ENCODE measurements at regions not wholly inside any gene's neighbourhood (a gene's known extent, or its start where the extent isn't known, plus 50 kb on each side); places are given as distances from the start of the nearest gene placed in this dataset.

GRCh38 chr6:134866563-134866962 is 83.3 kb downstream of the ALDH8A1 start:
- DNase-seq (ENCODE audit: low read depth in 4 of 4, low spot score in 2 of 4) = no peak

GRCh38 chr6:134864558-134864957 is 85.3 kb downstream of the ALDH8A1 start:
- no peak for DNase-seq (ENCODE audit: low read depth in 4 of 4, low spot score in 2 of 4)

GRCh38 chr6:134863763-134864510 is 86.0 kb downstream of the ALDH8A1 start:
- DNase-seq (ENCODE audit: low read depth in 4 of 4, low spot score in 2 of 4) = no peak

- DNase-seq (ENCODE audit: low read depth in 4 of 4, low spot score in 2 of 4) = no peak
Measured at GRCh38 chr6:134854366-134854765, 95.5 kb downstream of the ALDH8A1 start.

- DNase-seq (ENCODE audit: low read depth in 4 of 4, low spot score in 2 of 4) = no peak
Measured at GRCh38 chr6:134853111-134854055, 96.5 kb downstream of the ALDH8A1 start.

- no peak for DNase-seq (ENCODE audit: low read depth in 4 of 4, low spot score in 2 of 4)
Measured at GRCh38 chr6:134851548-134851947, 98.4 kb downstream of the ALDH8A1 start.

- DNase-seq (ENCODE audit: low read depth in 4 of 4, low spot score in 2 of 4) = no peak
Measured at GRCh38 chr6:134850721-134851305, 99.1 kb downstream of the ALDH8A1 start.

GRCh38 chr6:134849920-134850447 is 99.9 kb downstream of the ALDH8A1 start:
- no peak for DNase-seq (ENCODE audit: low read depth in 4 of 4, low spot score in 2 of 4)

- no peak for DNase-seq (ENCODE audit: low read depth in 4 of 4, low spot score in 2 of 4)
Measured at GRCh38 chr6:134848076-134848475, 101.8 kb downstream of the ALDH8A1 start.

- no peak for DNase-seq (ENCODE audit: low read depth in 4 of 4, low spot score in 2 of 4)
Measured at GRCh38 chr6:134846865-134847264, 103.0 kb downstream of the ALDH8A1 start.

- no peak for DNase-seq (ENCODE audit: low read depth in 4 of 4, low spot score in 2 of 4)
Measured at GRCh38 chr6:134846031-134846430, 103.9 kb downstream of the ALDH8A1 start.

- no peak for DNase-seq (ENCODE audit: low read depth in 4 of 4, low spot score in 2 of 4)
Measured at GRCh38 chr6:134844120-134844519, 105.8 kb downstream of the ALDH8A1 start.

- no peak for DNase-seq (ENCODE audit: low read depth in 4 of 4, low spot score in 2 of 4)
Measured at GRCh38 chr6:134840086-134840867, 109.6 kb downstream of the ALDH8A1 start.

GRCh38 chr6:134835993-134836392 is 113.9 kb downstream of the ALDH8A1 start:
- no peak for DNase-seq (ENCODE audit: low read depth in 4 of 4, low spot score in 2 of 4)

GRCh38 chr6:134830940-134831339 is 119.0 kb downstream of the ALDH8A1 start:
- DNase-seq (ENCODE audit: low read depth in 4 of 4, low spot score in 2 of 4) = no peak

- no peak for DNase-seq (ENCODE audit: low read depth in 4 of 4, low spot score in 2 of 4)
Measured at GRCh38 chr6:134830194-134830593, 119.7 kb downstream of the ALDH8A1 start.

GRCh38 chr6:134828641-134829040 is 121.3 kb downstream of the ALDH8A1 start:
- no peak for DNase-seq (ENCODE audit: low read depth in 4 of 4, low spot score in 2 of 4)

GRCh38 chr6:134826889-134827737 is 122.8 kb downstream of the ALDH8A1 start:
- DNase-seq (ENCODE audit: low read depth in 4 of 4, low spot score in 2 of 4) = no peak

GRCh38 chr6:134823710-134824034 is 126.2 kb downstream of the ALDH8A1 start:
- DNase-seq (ENCODE audit: low read depth in 4 of 4, low spot score in 2 of 4) = no peak
